Activated naive CD4-positive, alpha-beta T cell treated with anti-CD3 and anti-CD28 coated beads for 36 hours (primary cell): ENCODE measurements at regions not wholly inside any gene's neighbourhood (a gene's known extent, or its start where the extent isn't known, plus 50 kb on each side); places are given as distances from the start of the nearest gene placed in this dataset.
"Not testable (repeated sequence)": the region's sequence is repeated elsewhere in the genome, so short reads cannot be mapped to it uniquely, and the experiment has no call there.

Experiments used
- CTCF ChIA-PET: fragments of 350-600 bp; sonication (Branson Sonifier 250); formaldehyde crosslinking; loops from one replicate; lab custom pipeline; 2021; ENCODE audit warnings: antibody characterized with exemption; lab: Charles Lee
- DNase-seq: peaks from one replicate; pipeline ENCODE4 v3.0.0-alpha.2; 2020
- H3K27ac Mint-ChIP-seq: one replicate; pipeline ENCODE4 v1.8.0; 2021; ENCODE audit warnings: mild to moderate bottlenecking, mixed read lengths
- H3K27me3 Mint-ChIP-seq: one replicate; pipeline ENCODE4 v1.8.0; 2021; ENCODE audit warnings: low read depth, mixed read lengths
- H3K36me3 Mint-ChIP-seq: one replicate; pipeline ENCODE4 v1.8.0; 2021; ENCODE audit warnings: low read depth, mixed read lengths
- H3K4me1 Mint-ChIP-seq: one replicate; pipeline ENCODE4 v1.8.0; 2021; ENCODE audit warnings: low read depth, mixed read lengths
- H3K4me3 Mint-ChIP-seq: one replicate; pipeline ENCODE4 v1.8.0; 2021; ENCODE audit warnings: mild to moderate bottlenecking, moderate library complexity, mixed read lengths
- H3K9me3 Mint-ChIP-seq: one replicate; pipeline ENCODE4 v1.8.0; 2021; ENCODE audit warnings: mixed read lengths
- intact Hi-C: fragments of 100-400 bp; cut with micrococcal nuclease; formaldehyde crosslinking; loops from one replicate; pipeline ENCODE4 v1.15.1; 2023

- H3K9me3 Mint-ChIP-seq: no peaks in the 10 kb centered on the region
- no peak for DNase-seq
- CTCF ChIA-PET: no interaction called here
- H3K4me3 Mint-ChIP-seq: no peak overlapping the region
- H3K27ac Mint-ChIP-seq: no peak overlapping the region
- no peaks in the 10 kb centered on the region for H3K4me1 Mint-ChIP-seq
- intact Hi-C loops: no loop called here
- peaks cover 14% of the 10 kb centered on the region for H3K27me3 Mint-ChIP-seq
- H3K36me3 Mint-ChIP-seq: no peaks in the 10 kb centered on the region
Measured at GRCh38 chr5:112064271-112064701, 307.3 kb upstream of the NREP start.

- Mint-ChIP-seq H3K4me1 (no peaks in the 10 kb centered on the region), H3K9me3 (no peaks in the 10 kb centered on the region), H3K4me3 (no peak overlapping the region), H3K36me3 (no peaks in the 10 kb centered on the region), H3K27ac (no peak overlapping the region), H3K27me3 (peaks cover 14% of the 10 kb centered on the region)
- no peak for DNase-seq
- CTCF ChIA-PET: no interaction called here
- intact Hi-C loops: no loop called here
Measured at GRCh38 chr5:112063856-112064255, 306.9 kb upstream of the NREP start.

GRCh38 chr5:112063191-112063590, 306.2 kb upstream of the NREP start:
- Mint-ChIP-seq H3K36me3 (no peaks in the 10 kb centered on the region), H3K27me3 (peaks cover 12% of the 10 kb centered on the region), H3K9me3 (no peaks in the 10 kb centered on the region), H3K4me3 (no peak overlapping the region), H3K4me1 (no peaks in the 10 kb centered on the region), H3K27ac (no peak overlapping the region)
- CTCF ChIA-PET: no interaction called here
- intact Hi-C loops: no loop called here
- no peak for DNase-seq

GRCh38 chr5:112062181-112062580, 305.2 kb upstream of the NREP start:
- no peaks in the 10 kb centered on the region for H3K4me1 Mint-ChIP-seq
- H3K4me3 Mint-ChIP-seq: no peak overlapping the region
- H3K27me3 Mint-ChIP-seq: peaks cover 10% of the 10 kb centered on the region
- intact Hi-C loops: no loop called here
- no peak overlapping the region for H3K27ac Mint-ChIP-seq
- H3K36me3 Mint-ChIP-seq: no peaks in the 10 kb centered on the region
- DNase-seq: no peak
- no peaks in the 10 kb centered on the region for H3K9me3 Mint-ChIP-seq
- CTCF ChIA-PET: no interaction called here

GRCh38 chr5:112061666-112062065, 304.7 kb upstream of the NREP start:
- Mint-ChIP-seq H3K9me3 (no peaks in the 10 kb centered on the region), H3K36me3 (no peaks in the 10 kb centered on the region), H3K4me3 (no peak overlapping the region), H3K27me3 (peaks cover 10% of the 10 kb centered on the region), H3K4me1 (no peaks in the 10 kb centered on the region), H3K27ac (no peak overlapping the region)
- intact Hi-C loops: no loop called here
- CTCF ChIA-PET: no interaction called here
- DNase-seq: no peak

- Mint-ChIP-seq H3K27ac (no peak overlapping the region), H3K27me3 (peaks cover 6% of the 10 kb centered on the region), H3K9me3 (peaks cover 6% of the 10 kb centered on the region), H3K36me3 (no peaks in the 10 kb centered on the region), H3K4me1 (no peaks in the 10 kb centered on the region), H3K4me3 (no peak overlapping the region)
- DNase-seq: no peak
- intact Hi-C loops: no loop called here
- CTCF ChIA-PET: no interaction called here
Measured at GRCh38 chr5:112059579-112060135, 302.7 kb upstream of the NREP start.

GRCh38 chr5:112049738-112050137, 292.7 kb upstream of the NREP start:
- Mint-ChIP-seq H3K27me3 (peaks cover 3% of the 10 kb centered on the region), H3K36me3 (no peaks in the 10 kb centered on the region), H3K4me3 (no peak overlapping the region), H3K4me1 (no peaks in the 10 kb centered on the region), H3K27ac (no peak overlapping the region), H3K9me3 (no peaks in the 10 kb centered on the region)
- CTCF ChIA-PET: no interaction called here
- intact Hi-C loops: no loop called here
- no peak for DNase-seq

GRCh38 chr5:112036206-112036605, 279.2 kb upstream of the NREP start:
- no peak for DNase-seq
- Mint-ChIP-seq H3K4me1 (no peaks in the 10 kb centered on the region), H3K4me3 (no peak overlapping the region), H3K27ac (no peak overlapping the region), H3K27me3 (peaks cover 2% of the 10 kb centered on the region), H3K36me3 (no peaks in the 10 kb centered on the region), H3K9me3 (peaks cover 3% of the 10 kb centered on the region)
- CTCF ChIA-PET: no interaction called here
- intact Hi-C loops: no loop called here

- CTCF ChIA-PET: no interaction called here
- H3K4me3 Mint-ChIP-seq: no peak overlapping the region
Measured at GRCh38 chr5:112034421-112034979, 277.5 kb upstream of the NREP start.

GRCh38 chr5:112026879-112027278, 269.9 kb upstream of the NREP start:
- H3K4me3 Mint-ChIP-seq, CTCF ChIA-PET, H3K27ac Mint-ChIP-seq, H3K9me3 Mint-ChIP-seq, H3K36me3 Mint-ChIP-seq, intact Hi-C loops, DNase-seq, H3K4me1 Mint-ChIP-seq, H3K27me3 Mint-ChIP-seq: not testable (repeated sequence)

More at GRCh38 chr5:112034421-112034979, 277.5 kb upstream of the NREP start:
- H3K9me3 Mint-ChIP-seq: peaks cover 3% of the 10 kb centered on the region
- no peaks in the 10 kb centered on the region for H3K4me1 Mint-ChIP-seq
- DNase-seq: no peak
- intact Hi-C loops: no loop called here
- H3K27ac Mint-ChIP-seq: no peak overlapping the region
- no peaks in the 10 kb centered on the region for H3K36me3 Mint-ChIP-seq
- peaks cover 2% of the 10 kb centered on the region for H3K27me3 Mint-ChIP-seq

GRCh38 chr5:112025757-112026156, 268.8 kb upstream of the NREP start:
- Mint-ChIP-seq H3K27me3 (peaks cover 5% of the 10 kb centered on the region), H3K27ac (no peak overlapping the region), H3K36me3 (no peaks in the 10 kb centered on the region), H3K4me3 (no peak overlapping the region), H3K9me3 (no peaks in the 10 kb centered on the region), H3K4me1 (no peaks in the 10 kb centered on the region)
- intact Hi-C loops: no loop called here
- DNase-seq: no peak
- CTCF ChIA-PET: no interaction called here

GRCh38 chr5:112024769-112025168, 267.8 kb upstream of the NREP start:
- Mint-ChIP-seq H3K9me3 (no peaks in the 10 kb centered on the region), H3K4me3 (no peak overlapping the region), H3K4me1 (no peaks in the 10 kb centered on the region), H3K27ac (no peak overlapping the region), H3K27me3 (peaks cover 5% of the 10 kb centered on the region), H3K36me3 (no peaks in the 10 kb centered on the region)
- intact Hi-C loops: no loop called here
- DNase-seq: no peak
- CTCF ChIA-PET: interaction anchor here (1.8 kb wide), 1 partner anchor 474 kb away, joined by 4 read pairs; no protein-coding TSS in a partner anchor

- no peak overlapping the region for H3K27ac Mint-ChIP-seq
- no peaks in the 10 kb centered on the region for H3K9me3 Mint-ChIP-seq
- no peaks in the 10 kb centered on the region for H3K4me1 Mint-ChIP-seq
- intact Hi-C loops: no loop called here
- DNase-seq: no peak
- H3K4me3 Mint-ChIP-seq: no peak overlapping the region
- peaks cover 5% of the 10 kb centered on the region for H3K27me3 Mint-ChIP-seq
- H3K36me3 Mint-ChIP-seq: no peaks in the 10 kb centered on the region
- CTCF ChIA-PET: interaction anchor here (1.8 kb wide), 1 partner anchor 474 kb away, joined by 4 read pairs; no protein-coding TSS in a partner anchor
Measured at GRCh38 chr5:112024221-112024620, 267.2 kb upstream of the NREP start.
